ENCODE measurements at regions not wholly inside any gene's neighbourhood (a gene's known extent, or its start where the extent isn't known, plus 50 kb on each side); places are given as distances from the start of the nearest gene placed in this dataset.

DNA sequence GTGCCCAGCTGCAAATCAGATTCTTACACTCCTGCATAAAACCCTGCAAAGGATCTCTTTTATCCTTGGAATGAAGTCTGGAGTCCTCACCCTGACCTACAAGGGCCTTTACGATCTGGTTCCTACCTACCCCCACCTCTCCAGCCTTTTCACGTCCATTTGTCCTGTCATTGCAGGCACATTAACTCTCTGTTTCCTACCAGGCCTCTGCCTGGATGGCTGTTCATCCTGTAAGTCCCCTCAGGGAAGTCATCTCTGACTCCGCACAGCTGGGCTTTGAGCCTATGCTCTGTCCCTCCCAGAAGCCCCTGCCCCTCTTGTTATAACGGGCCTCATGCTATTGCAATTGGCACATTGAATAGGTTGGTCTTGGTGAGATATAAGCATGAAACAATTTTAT lies 96.8 kb upstream of the USP24 start:
- Histone ChIP-seq H3K36me3 (ENCODE audit: insufficient read depth, low read length) (no peaks in the 10 kb centered on the region), H3K4me3 (ENCODE audit: low read length, poor library complexity, severe bottlenecking) (no peak overlapping the region), H4K20me1 (ENCODE audit: insufficient read depth, low read length, poor library complexity, severe bottlenecking) (no peaks in the 10 kb centered on the region), H3K4me2 (ENCODE audit: low read depth, low read length, poor library complexity, severe bottlenecking) (no peak overlapping the region), H3K9ac (ENCODE audit: low read depth, low read length, poor library complexity, severe bottlenecking) (no peak overlapping the region), H3K79me2 (ENCODE audit: insufficient read depth, low read length) (no peaks in the 10 kb centered on the region), H3F3A (ENCODE audit: low read depth) (no peaks in the 10 kb centered on the region), H2AFZ (ENCODE audit: low read length) (no peak overlapping the region), H3K9me3 (ENCODE audit: insufficient read depth, low read depth, low read length) (no peaks in the 10 kb centered on the region), H3K4me1 (ENCODE audit: insufficient read depth, low read length, poor library complexity, severe bottlenecking) (no peaks in the 10 kb centered on the region), H3K9me2 (replicated peaks; ENCODE audit: low read depth, low read length) (no peaks in the 10 kb centered on the region), H3K27me3 (ENCODE audit: insufficient read depth, low read length, poor library complexity, severe bottlenecking) (no peaks in the 10 kb centered on the region)
- TF ChIP-seq EZH2phosphoT487 (IDR thresholded peaks at IDR 0.05; ENCODE audit: borderline replicate concordance), result no peak

- Histone ChIP-seq H3K4me1 (ENCODE audit: insufficient read depth, low read length, poor library complexity, severe bottlenecking) (no peaks in the 10 kb centered on the region), H3K9me2 (replicated peaks; ENCODE audit: low read depth, low read length) (no peaks in the 10 kb centered on the region), H3K79me2 (ENCODE audit: insufficient read depth, low read length) (no peaks in the 10 kb centered on the region), H2AFZ (ENCODE audit: low read length) (no peak overlapping the region), H3K36me3 (ENCODE audit: insufficient read depth, low read length) (no peaks in the 10 kb centered on the region), H3K4me2 (ENCODE audit: low read depth, low read length, poor library complexity, severe bottlenecking) (no peak overlapping the region), H3F3A (ENCODE audit: low read depth) (no peaks in the 10 kb centered on the region), H4K20me1 (ENCODE audit: insufficient read depth, low read length, poor library complexity, severe bottlenecking) (no peaks in the 10 kb centered on the region), H3K27me3 (ENCODE audit: insufficient read depth, low read length, poor library complexity, severe bottlenecking) (no peaks in the 10 kb centered on the region), H3K4me3 (ENCODE audit: low read length, poor library complexity, severe bottlenecking) (no peak overlapping the region), H3K9ac (ENCODE audit: low read depth, low read length, poor library complexity, severe bottlenecking) (no peak overlapping the region), H3K9me3 (ENCODE audit: insufficient read depth, low read depth, low read length) (no peaks in the 10 kb centered on the region)
- TF ChIP-seq CTCF (conservative IDR thresholded peaks at IDR 0.05; ENCODE audit: low read length) (no peak), EZH2phosphoT487 (IDR thresholded peaks at IDR 0.05; ENCODE audit: borderline replicate concordance) (no peak)
Measured at GRCh38 chr1:55311057-55311641, 96.0 kb upstream of the USP24 start.

- Histone ChIP-seq H3K79me2 (ENCODE audit: insufficient read depth, low read length) (no peaks in the 10 kb centered on the region), H3F3A (ENCODE audit: low read depth) (no peaks in the 10 kb centered on the region), H2AFZ (ENCODE audit: low read length) (no peak overlapping the region), H4K20me1 (ENCODE audit: insufficient read depth, low read length, poor library complexity, severe bottlenecking) (no peaks in the 10 kb centered on the region), H3K4me1 (ENCODE audit: insufficient read depth, low read length, poor library complexity, severe bottlenecking) (no peaks in the 10 kb centered on the region), H3K4me2 (ENCODE audit: low read depth, low read length, poor library complexity, severe bottlenecking) (no peak overlapping the region), H3K36me3 (ENCODE audit: insufficient read depth, low read length) (no peaks in the 10 kb centered on the region), H3K9me2 (replicated peaks; ENCODE audit: low read depth, low read length) (no peaks in the 10 kb centered on the region), H3K9ac (ENCODE audit: low read depth, low read length, poor library complexity, severe bottlenecking) (no peak overlapping the region), H3K27me3 (ENCODE audit: insufficient read depth, low read length, poor library complexity, severe bottlenecking) (no peaks in the 10 kb centered on the region), H3K9me3 (ENCODE audit: insufficient read depth, low read depth, low read length) (no peaks in the 10 kb centered on the region), H3K4me3 (ENCODE audit: low read length, poor library complexity, severe bottlenecking) (no peak overlapping the region)
- no peak for TF ChIP-seq EZH2phosphoT487 (IDR thresholded peaks at IDR 0.05; ENCODE audit: borderline replicate concordance)
- TF ChIP-seq CTCF (conservative IDR thresholded peaks at IDR 0.05; ENCODE audit: low read length), result no peak
Measured at GRCh38 chr1:55310505-55310971, 95.4 kb upstream of the USP24 start.

Data from Loucy (cell line).